ENCODE measurements at regions not wholly inside any gene's neighbourhood (a gene's known extent, or its start where the extent isn't known, plus 50 kb on each side); places are given as distances from the start of the nearest gene placed in this dataset.

DNA sequence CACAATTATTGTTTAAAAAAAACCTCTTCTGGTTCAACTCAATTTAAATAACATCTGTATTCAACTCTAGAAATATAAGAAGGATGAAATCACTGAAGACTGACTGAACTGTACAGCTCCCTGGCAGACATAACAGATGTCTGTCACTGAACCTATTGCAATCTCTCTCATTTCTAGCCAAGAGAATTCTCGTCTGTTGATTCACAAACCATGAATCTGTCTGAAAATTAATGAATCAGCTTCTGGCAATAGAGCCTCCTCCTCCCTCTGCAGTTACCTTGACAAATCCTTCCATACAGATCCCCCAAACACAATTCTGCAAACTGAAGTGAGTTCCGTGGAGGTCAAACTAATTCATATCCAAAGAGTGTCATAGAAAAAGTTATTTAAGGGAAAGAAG, 561.4 kb downstream of the PYDC2 start:
- TF ChIP-seq POLR2A (IDR thresholded peaks at IDR 0.05) = no peak
- TF ChIP-seq, protein P1, sequence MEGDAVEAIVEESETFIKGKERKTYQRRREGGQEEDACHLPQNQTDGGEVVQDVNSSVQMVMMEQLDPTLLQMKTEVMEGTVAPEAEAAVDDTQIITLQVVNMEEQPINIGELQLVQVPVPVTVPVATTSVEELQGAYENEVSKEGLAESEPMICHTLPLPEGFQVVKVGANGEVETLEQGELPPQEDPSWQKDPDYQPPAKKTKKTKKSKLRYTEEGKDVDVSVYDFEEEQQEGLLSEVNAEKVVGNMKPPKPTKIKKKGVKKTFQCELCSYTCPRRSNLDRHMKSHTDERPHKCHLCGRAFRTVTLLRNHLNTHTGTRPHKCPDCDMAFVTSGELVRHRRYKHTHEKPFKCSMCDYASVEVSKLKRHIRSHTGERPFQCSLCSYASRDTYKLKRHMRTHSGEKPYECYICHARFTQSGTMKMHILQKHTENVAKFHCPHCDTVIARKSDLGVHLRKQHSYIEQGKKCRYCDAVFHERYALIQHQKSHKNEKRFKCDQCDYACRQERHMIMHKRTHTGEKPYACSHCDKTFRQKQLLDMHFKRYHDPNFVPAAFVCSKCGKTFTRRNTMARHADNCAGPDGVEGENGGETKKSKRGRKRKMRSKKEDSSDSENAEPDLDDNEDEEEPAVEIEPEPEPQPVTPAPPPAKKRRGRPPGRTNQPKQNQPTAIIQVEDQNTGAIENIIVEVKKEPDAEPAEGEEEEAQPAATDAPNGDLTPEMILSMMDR (IDR thresholded peaks at IDR 0.05) = no peak

Data from ovary (tissue), 3 donors.